OCI-LY1 (cell line): ENCODE measurements at regions not wholly inside any gene's neighbourhood (a gene's known extent, or its start where the extent isn't known, plus 50 kb on each side); places are given as distances from the start of the nearest gene placed in this dataset.

Experiments
- H2AFZ ChIP-seq: fragments of 200-600 bp; sonication (generic), shearing (Covaris generic); 2 replicates; pipeline ENCODE4 v1.6.0; 2014; ENCODE audit warnings: antibody characterized with exemption, mild to moderate bottlenecking, low read length
- H3F3A ChIP-seq: fragments of 200-600 bp; sonication (generic), shearing (Covaris generic); 2 replicates; pipeline ENCODE4 v1.6.0; 2014; ENCODE audit warnings: mild to moderate bottlenecking, antibody characterized with exemption, low read length, moderate library complexity; ENCODE audit not compliant: insufficient read depth
- H3K27ac ChIP-seq: fragments of 200-600 bp; sonication (generic); 2 replicates; pipeline ENCODE4 v1.5.1; 2014; ENCODE audit warnings: low read length, mixed run types, mild to moderate bottlenecking, low read depth; ENCODE audit not compliant: poor library complexity, severe bottlenecking
- H3K27me3 ChIP-seq: fragments of 200-600 bp; sonication (generic); 2 replicates; pipeline ENCODE4 v1.6.0; 2014; ENCODE audit warnings: antibody characterized with exemption, mild to moderate bottlenecking, low read length, moderate library complexity; ENCODE audit not compliant: insufficient read depth
- H3K36me3 ChIP-seq: fragments of 200-600 bp; sonication (generic); 2 replicates; pipeline ENCODE4 v1.6.1; 2014; ENCODE audit warnings: mild to moderate bottlenecking, antibody characterized with exemption, low read length, moderate library complexity, mixed read lengths; ENCODE audit not compliant: insufficient read depth
- H3K4me1 ChIP-seq: fragments of 200-600 bp; sonication (generic); 2 replicates; pipeline ENCODE4 v1.5.1; 2014; ENCODE audit warnings: mild to moderate bottlenecking, low read length, moderate library complexity; ENCODE audit not compliant: insufficient read depth, severe bottlenecking
- H3K4me2 ChIP-seq: fragments of 200-600 bp; sonication (generic), shearing (Covaris generic); 2 replicates; pipeline ENCODE4 v1.6.1; 2014; ENCODE audit warnings: low read length
- H3K4me3 ChIP-seq: fragments of 200-600 bp; sonication (generic); 2 replicates; pipeline ENCODE4 v1.5.1; 2014; ENCODE audit warnings: low read length, low read depth, mild to moderate bottlenecking, mixed read lengths; ENCODE audit not compliant: poor library complexity, severe bottlenecking
- H3K79me2 ChIP-seq: fragments of 200-600 bp; shearing (Covaris generic); 2 replicates; pipeline ENCODE4 v1.6.1; 2016; ENCODE audit warnings: mixed run types, low read length, mixed read lengths; ENCODE audit not compliant: insufficient read depth
- H3K9ac ChIP-seq: fragments of 200-600 bp; sonication (generic), shearing (Covaris generic); 2 replicates; pipeline ENCODE4 v1.6.1; 2014; ENCODE audit warnings: mild to moderate bottlenecking, low read length, mixed read lengths
- H3K9me2 ChIP-seq: fragments of 200-600 bp; sonication (generic), shearing (Covaris generic); 2 replicates; pipeline ENCODE4 v1.6.1; 2014; ENCODE audit warnings: low read depth, mild to moderate bottlenecking, low read length, mixed read lengths
- H3K9me3 ChIP-seq: fragments of 200-600 bp; shearing (Covaris generic); 2 replicates; pipeline ENCODE4 v1.6.1; 2014; ENCODE audit warnings: low read length, mixed read lengths
- H4K20me1 ChIP-seq: fragments of 200-600 bp; sonication (generic), shearing (Covaris generic); 2 replicates; pipeline ENCODE4 v1.6.0; 2016; ENCODE audit warnings: mild to moderate bottlenecking, low read length; ENCODE audit not compliant: insufficient read depth
- EZH2 ChIP-seq: fragments of 200-600 bp; sonication (generic), shearing (Covaris generic); IDR thresholded peaks from 2 replicates; pipeline ENCODE4 v1.8.0; 2017; ENCODE audit warnings: borderline replicate concordance, mixed run types, mild to moderate bottlenecking, antibody characterized with exemption, low read length, moderate library complexity, mixed read lengths
- TF ChIP-seq, protein P1 (sequence below): fragments of 200-600 bp; sonication (generic), shearing (Covaris generic); IDR thresholded peaks from 2 replicates; pipeline ENCODE4 v1.5.1; 2017; ENCODE audit warnings: mild to moderate bottlenecking, antibody characterized with exemption, low read length, moderate library complexity, mixed read lengths

GRCh38 chr9:15081021-15081753 is 171.0 kb upstream of the FREM1 start:
- no peaks in the 10 kb centered on the region for H4K20me1 ChIP-seq
- H3K36me3 ChIP-seq, result no peaks in the 10 kb centered on the region
- no peak overlapping the region for H3K9ac ChIP-seq
- no peak overlapping the region for H3K27ac ChIP-seq
- H3K4me3 ChIP-seq, result no peak overlapping the region
- no peaks in the 10 kb centered on the region for H3K79me2 ChIP-seq
- no peak for TF ChIP-seq EZH2
- TF ChIP-seq, protein P1, sequence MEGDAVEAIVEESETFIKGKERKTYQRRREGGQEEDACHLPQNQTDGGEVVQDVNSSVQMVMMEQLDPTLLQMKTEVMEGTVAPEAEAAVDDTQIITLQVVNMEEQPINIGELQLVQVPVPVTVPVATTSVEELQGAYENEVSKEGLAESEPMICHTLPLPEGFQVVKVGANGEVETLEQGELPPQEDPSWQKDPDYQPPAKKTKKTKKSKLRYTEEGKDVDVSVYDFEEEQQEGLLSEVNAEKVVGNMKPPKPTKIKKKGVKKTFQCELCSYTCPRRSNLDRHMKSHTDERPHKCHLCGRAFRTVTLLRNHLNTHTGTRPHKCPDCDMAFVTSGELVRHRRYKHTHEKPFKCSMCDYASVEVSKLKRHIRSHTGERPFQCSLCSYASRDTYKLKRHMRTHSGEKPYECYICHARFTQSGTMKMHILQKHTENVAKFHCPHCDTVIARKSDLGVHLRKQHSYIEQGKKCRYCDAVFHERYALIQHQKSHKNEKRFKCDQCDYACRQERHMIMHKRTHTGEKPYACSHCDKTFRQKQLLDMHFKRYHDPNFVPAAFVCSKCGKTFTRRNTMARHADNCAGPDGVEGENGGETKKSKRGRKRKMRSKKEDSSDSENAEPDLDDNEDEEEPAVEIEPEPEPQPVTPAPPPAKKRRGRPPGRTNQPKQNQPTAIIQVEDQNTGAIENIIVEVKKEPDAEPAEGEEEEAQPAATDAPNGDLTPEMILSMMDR, result no peak
- no peaks in the 10 kb centered on the region for H3F3A ChIP-seq
- no peaks in the 10 kb centered on the region for H3K9me2 ChIP-seq
- no peak overlapping the region for H3K4me2 ChIP-seq
- H3K9me3 ChIP-seq, result no peaks in the 10 kb centered on the region
- H3K27me3 ChIP-seq, result no peaks in the 10 kb centered on the region
- no peak overlapping the region for H2AFZ ChIP-seq
- H3K4me1 ChIP-seq, result no peaks in the 10 kb centered on the region

DNA sequence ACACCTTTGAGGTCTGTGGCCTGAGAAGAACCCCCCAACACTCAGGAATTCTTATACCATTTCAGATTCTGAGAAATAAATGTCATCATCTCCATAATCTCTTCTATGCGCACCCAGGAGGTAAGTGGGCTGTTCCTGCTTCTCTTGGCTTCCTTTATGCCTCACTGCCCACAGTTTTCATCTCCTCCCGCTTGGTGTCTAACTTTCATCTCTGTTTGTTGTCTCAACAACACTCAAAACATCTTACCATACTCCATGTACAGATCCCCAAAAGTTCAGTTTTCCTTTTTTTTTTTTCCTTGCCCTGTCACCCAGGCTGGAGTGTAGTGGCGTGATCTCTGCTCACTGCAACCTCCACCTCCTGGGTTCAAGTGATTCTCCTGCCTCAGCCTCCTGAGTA is 170.2 kb upstream of the FREM1 start:
- no peaks in the 10 kb centered on the region for H3K9me2 ChIP-seq
- no peaks in the 10 kb centered on the region for H3F3A ChIP-seq
- H3K9ac ChIP-seq, result no peak overlapping the region
- H2AFZ ChIP-seq, result no peak overlapping the region
- H3K4me2 ChIP-seq, result no peak overlapping the region
- H3K36me3 ChIP-seq, result no peaks in the 10 kb centered on the region
- H4K20me1 ChIP-seq, result no peaks in the 10 kb centered on the region
- no peak overlapping the region for H3K4me3 ChIP-seq
- H3K27me3 ChIP-seq, result no peaks in the 10 kb centered on the region
- no peaks in the 10 kb centered on the region for H3K79me2 ChIP-seq
- no peaks in the 10 kb centered on the region for H3K4me1 ChIP-seq
- TF ChIP-seq, protein P1, result no peak
- TF ChIP-seq EZH2, result no peak
- no peak overlapping the region for H3K27ac ChIP-seq
- no peaks in the 10 kb centered on the region for H3K9me3 ChIP-seq

DNA sequence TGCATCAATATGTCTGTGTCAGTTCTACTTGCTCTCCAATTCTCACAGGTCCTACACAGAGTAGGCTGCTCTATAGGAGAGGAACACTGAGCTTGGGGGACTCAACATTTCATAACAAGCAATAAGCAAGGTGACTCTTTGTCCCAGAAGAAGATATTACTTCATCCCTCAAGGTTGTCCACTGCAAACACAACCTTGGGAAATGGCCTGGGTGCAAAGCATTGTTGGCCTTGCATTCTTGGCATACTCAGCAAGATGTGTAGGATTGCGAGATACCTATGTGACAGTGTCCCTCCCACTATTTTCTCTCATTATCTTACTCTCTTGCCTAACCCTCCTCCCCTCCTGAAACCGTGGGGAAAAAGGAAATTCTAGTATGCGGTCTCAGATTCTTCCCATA is 169.8 kb upstream of the FREM1 start:
- no peaks in the 10 kb centered on the region for H3K27me3 ChIP-seq
- no peaks in the 10 kb centered on the region for H3K79me2 ChIP-seq

More for the DNA sequence above, 169.8 kb upstream of the FREM1 start:
- no peak overlapping the region for H2AFZ ChIP-seq
- TF ChIP-seq EZH2, result no peak
- TF ChIP-seq, protein P1, result no peak
- H3K4me1 ChIP-seq, result no peaks in the 10 kb centered on the region
- no peak overlapping the region for H3K4me3 ChIP-seq
- H3K4me2 ChIP-seq, result no peak overlapping the region
- H3K9ac ChIP-seq, result no peak overlapping the region
- H3K36me3 ChIP-seq, result no peaks in the 10 kb centered on the region
- H3K27ac ChIP-seq, result no peak overlapping the region
- no peaks in the 10 kb centered on the region for H4K20me1 ChIP-seq
- no peaks in the 10 kb centered on the region for H3K9me3 ChIP-seq
- no peaks in the 10 kb centered on the region for H3K9me2 ChIP-seq
- H3F3A ChIP-seq, result no peaks in the 10 kb centered on the region
